ENCODE measurements at regions not wholly inside any gene's neighbourhood (a gene's known extent, or its start where the extent isn't known, plus 50 kb on each side); places are given as distances from the start of the nearest gene placed in this dataset.

- TF ChIP-seq CTCF (conservative IDR thresholded peaks at IDR 0.05; ENCODE audit: low read length), result no peak
- TF ChIP-seq EZH2phosphoT487 (IDR thresholded peaks at IDR 0.05; ENCODE audit: borderline replicate concordance), result no peak
These were observed 79.5 kb upstream of the SLCO4A1 start for GRCh38 chr20:62562831-62563230.
